Epithelial cell of prostate (primary cell): ENCODE measurements at regions not wholly inside any gene's neighbourhood (a gene's known extent, or its start where the extent isn't known, plus 50 kb on each side); places are given as distances from the start of the nearest gene placed in this dataset.
A peak's percentile ranks its signal among the peaks of the same experiment; 100 is the strongest.

Experiments used
- DNase-seq: peaks from one replicate; pipeline ENCODE4 v3.0.0-alpha.2; 2011; ENCODE audit warnings: low read depth, low spot score
- H3K27ac ChIP-seq: fragments of 450-650 bp; 2 replicates; pipeline ENCODE4 v1.5.1; 2017; ENCODE audit warnings: mild to moderate bottlenecking

DNA sequence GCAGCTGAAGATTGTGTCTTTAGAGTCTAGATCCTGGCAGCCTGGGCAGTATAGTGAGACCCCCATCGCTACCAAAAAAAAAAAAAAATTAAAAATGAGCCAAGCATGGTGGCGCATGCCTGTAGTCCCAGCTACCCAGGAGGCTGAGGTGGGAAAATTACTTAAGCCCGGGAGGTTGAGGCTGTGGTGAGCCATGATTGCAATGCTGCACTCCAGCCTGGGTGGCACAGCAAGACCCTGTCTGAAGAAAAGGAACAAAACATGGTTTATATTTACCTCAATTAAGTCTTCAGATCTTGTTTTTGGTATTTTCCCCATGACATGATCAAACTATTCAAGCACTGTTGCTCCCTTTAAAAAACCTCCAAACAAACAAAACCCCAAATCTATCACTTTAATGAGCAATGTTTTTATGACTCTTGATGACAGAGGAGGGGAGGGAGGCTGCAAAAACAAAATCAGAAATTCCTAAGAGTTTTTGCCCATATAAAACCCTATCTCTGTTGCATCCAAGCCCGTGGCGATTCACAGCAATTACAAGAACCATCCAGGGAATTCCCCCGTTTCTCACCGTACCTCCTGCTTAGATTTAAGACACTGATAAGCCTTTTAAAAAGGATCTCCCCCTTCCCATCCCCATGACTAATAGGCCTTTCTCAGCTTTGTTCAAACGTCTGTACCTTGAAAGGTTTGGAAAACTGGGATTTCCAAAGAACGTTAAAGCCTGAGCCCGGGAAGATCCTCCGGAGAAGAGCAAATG lies 259.9 kb downstream of the BMP7 start:
- H3K27ac ChIP-seq: no peak overlapping the region
- DNase-seq: no peak

DNA sequence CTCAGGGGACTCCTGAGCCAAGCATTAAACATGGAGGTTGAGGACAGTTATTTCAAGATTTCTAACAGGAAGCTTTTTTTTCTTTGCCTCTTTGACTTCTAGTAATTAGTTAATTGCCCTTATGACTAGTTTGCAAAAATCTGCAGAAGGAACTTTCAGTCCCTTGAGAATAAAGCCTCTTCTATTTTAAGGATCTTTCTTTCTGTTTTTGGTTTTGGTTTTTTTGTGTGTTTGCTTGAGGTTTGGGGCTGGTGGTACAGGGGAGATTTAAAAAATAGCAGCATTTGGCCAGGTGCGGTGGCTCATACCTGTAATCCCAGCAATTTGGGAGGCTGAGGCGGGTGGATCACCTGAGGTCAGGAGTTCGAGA lies 259.3 kb downstream of the BMP7 start:
- no peak for DNase-seq
- H3K27ac ChIP-seq: no peak overlapping the region

- no peak for DNase-seq
- H3K27ac ChIP-seq: no peak overlapping the region
Observed at GRCh38 chr20:57008217-57008616, 258.2 kb downstream of the BMP7 start.

- DNase-seq: no peak
- H3K27ac ChIP-seq: no peak overlapping the region
Observed at GRCh38 chr20:57009355-57009754, 257.1 kb downstream of the BMP7 start.

- no peak overlapping the region for H3K27ac ChIP-seq
- no peak for DNase-seq
Observed at GRCh38 chr20:57009775-57010174, 256.7 kb downstream of the BMP7 start.

DNA sequence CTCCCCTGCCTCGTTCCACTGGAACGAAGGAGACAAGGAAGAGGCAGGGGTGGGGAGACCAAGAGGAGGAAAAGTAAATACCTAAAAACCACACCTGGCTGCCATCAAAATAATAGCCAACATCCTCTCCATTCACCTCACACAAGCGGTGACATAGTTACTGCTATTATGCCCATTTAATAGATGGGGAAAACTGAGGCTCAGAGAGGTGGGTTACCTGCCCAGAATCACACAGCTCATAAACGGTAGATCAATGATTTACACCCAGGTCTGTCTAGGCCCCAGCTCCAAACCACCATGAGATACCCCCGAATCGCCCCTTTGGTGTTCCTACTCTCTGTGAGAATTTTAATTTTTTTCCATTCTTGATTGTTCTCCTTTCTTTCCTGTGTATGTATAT lies 253.8 kb downstream of the BMP7 start:
- no peak for DNase-seq
- no peak overlapping the region for H3K27ac ChIP-seq

DNA sequence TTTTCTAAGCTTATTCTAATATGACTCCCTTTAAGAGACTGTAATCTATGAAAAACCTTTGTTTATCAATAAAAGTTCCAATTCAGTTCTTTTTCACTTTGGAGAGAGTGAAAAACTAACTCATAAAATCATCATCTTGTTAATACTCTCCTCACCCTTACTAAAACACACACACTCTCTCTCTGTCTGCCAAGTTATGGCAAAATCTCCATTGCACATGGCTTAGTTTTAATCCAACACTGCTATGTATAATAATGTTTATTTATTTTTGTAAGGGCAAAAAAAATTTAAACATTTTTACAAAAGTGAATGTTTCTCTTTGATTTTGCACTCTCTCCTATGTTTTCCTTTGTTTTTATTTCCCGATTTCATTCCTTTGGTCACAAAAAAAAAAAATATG lies 253.2 kb downstream of the BMP7 start:
- DNase-seq: no peak
- H3K27ac ChIP-seq: no peak overlapping the region

DNA sequence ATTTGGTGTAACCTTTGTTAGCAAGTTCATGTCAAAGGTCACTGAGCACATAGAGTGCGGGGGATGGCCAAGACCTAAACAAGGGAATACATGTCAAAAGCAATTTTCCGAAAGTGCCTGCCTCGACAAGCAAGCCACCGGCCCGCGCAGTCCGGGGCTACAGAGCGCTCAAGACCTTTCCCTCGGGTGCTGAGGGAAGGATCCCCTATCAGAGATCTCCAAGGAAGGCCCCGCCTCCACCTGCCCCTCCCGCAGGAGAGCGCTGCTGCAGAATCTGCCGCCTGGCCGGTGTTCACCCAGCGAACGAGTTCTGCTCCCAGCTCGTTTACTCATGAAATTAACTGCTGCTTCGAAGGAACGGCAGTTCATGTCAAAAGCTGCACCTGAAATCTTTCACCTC lies 252.7 kb downstream of the BMP7 start:
- no peak overlapping the region for H3K27ac ChIP-seq
- no peak for DNase-seq

DNA sequence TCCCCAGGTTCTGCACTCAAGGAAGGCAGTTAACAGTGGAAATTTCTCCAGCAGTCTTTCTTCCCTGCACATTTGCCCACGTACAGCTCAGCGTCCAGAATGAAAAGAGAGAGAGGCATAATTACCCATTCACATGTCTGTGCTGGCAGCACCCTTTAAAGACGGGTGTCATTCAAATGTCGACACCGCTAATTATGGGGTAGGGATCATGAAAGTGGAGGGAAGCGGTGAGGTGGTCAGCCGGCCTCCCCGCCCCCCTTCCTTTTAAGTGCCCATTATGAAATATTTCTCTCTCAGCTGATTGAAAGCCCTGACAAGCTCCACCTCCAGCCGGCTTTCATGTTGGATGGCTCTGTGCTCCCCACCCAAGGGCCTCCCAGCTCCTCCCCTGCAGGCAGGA lies 246.1 kb downstream of the BMP7 start:
- DNase-seq: no peak
- H3K27ac ChIP-seq: no peak overlapping the region

- H3K27ac ChIP-seq: no peak overlapping the region
- DNase-seq: no peak
Observed at GRCh38 chr20:57022306-57022705, 244.1 kb downstream of the BMP7 start.

- DNase-seq: no peak
- H3K27ac ChIP-seq: no peak overlapping the region
Observed at GRCh38 chr20:57023007-57023406, 243.4 kb downstream of the BMP7 start.

- no peak overlapping the region for H3K27ac ChIP-seq
- no peak for DNase-seq
Observed at GRCh38 chr20:57023997-57024396, 242.4 kb downstream of the BMP7 start.

DNA sequence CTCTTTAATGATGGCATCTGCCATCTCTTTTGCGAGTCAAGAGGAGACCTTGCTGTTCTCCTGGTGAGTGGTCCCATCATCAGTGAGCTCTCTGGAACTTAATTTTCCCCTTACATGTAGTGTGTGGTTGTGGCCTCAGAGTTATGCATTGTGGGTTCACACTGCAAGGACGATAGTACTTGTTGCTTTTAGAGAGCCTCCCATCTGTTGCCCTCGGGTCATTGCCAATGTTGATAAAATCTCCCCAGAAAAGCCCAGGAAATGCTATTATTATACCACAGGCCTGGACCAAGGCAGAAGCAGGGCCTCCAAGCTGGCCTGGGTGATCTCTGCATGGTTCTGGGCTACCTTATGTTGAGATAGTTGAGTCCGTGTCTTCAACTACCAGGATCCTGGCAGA lies 241.6 kb downstream of the BMP7 start:
- H3K27ac ChIP-seq: no peak overlapping the region
- DNase-seq: no peak

- no peak overlapping the region for H3K27ac ChIP-seq
- DNase-seq: no peak
Observed at GRCh38 chr20:57025261-57025660, 241.2 kb downstream of the BMP7 start.

DNA sequence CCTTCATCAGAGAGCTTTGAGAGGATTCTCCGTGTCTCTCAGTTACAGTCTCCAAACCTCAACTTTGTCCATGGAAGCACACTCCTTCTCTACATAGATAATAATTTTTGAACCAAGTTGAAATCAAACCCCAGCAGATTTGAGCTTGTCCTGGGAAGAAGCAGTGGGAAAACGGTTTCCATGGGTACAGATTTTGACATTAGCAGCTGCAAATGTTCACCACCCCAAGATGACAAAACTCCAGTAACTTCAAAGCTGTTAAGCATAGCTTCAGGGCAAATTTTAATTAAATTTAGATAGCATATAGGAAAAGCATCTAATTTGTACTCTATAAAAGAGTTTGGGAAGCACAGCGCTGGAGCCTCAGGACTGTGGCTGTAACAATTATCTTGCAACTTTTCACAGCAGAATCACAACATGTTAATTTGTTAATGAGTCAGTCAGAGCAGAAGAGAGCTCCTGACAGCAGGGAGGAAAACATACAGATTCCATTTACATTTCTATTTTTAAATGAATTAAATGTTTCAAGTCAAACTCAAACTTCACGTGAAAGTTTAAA lies 240.7 kb downstream of the BMP7 start:
- no peak overlapping the region for H3K27ac ChIP-seq
- DNase-seq: no peak

GRCh38 chr20:57027777-57028176 lies 238.7 kb downstream of the BMP7 start:
- H3K27ac ChIP-seq: no peak overlapping the region
- no peak for DNase-seq

GRCh38 chr20:57030611-57031600 lies 235.5 kb downstream of the BMP7 start:
- no peak for DNase-seq
- no peak overlapping the region for H3K27ac ChIP-seq

- DNase-seq: no peak
- no peak overlapping the region for H3K27ac ChIP-seq
Observed at GRCh38 chr20:57031867-57032355, 234.5 kb downstream of the BMP7 start.

DNA sequence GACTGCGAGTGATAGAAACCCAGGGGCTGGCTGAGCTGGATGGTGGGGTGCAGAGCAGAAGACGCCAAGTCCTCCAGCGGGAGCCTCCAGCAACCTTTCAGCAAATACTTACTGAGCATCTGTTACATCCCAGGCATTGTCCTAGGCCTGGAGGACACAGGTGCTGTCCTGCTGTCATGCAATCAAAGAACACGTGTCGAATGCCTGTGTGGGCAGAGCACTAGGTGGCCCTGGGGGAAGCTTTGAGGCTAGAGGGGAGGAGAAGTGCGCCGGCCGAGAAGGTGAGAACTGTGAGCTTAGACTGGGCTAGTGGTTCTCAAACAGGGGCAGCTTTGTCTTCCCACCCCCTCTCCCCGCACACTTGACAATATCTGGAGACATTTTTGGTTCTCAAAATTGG lies 233.6 kb downstream of the BMP7 start:
- no peak for DNase-seq
- no peak overlapping the region for H3K27ac ChIP-seq

- DNase-seq: no peak
- H3K27ac ChIP-seq: peak overlapping the region; percentile 18
Observed at GRCh38 chr20:57034001-57034400, 232.4 kb downstream of the BMP7 start.

DNA sequence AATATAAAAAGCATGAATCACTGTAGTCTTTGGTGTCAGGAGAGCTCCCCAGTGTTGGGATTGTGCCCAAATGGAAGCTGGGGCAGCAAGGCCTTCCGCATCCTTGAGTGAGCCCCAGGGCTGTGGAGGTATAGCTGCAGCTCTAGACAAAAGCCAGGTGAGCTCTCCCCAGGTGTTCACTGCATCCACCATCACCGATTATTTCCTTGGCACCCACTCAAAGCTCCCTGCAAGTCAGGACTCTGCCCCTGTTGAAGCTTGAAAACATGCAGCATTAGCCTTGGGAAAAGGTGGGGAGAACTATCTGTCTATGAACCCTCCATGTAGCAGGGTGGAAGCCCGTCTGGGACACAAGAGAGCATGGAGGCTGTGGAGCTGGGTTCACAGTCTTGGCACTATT lies 228.8 kb downstream of the BMP7 start:
- no peak overlapping the region for H3K27ac ChIP-seq
- DNase-seq: no peak
